IMR-90 (cell line): ENCODE measurements at regions not wholly inside any gene's neighbourhood (a gene's known extent, or its start where the extent isn't known, plus 50 kb on each side); places are given as distances from the start of the nearest gene placed in this dataset.

Experiments
- BHLHE40 ChIP-seq: fragments of 150-350 bp; IDR thresholded peaks from 2 replicates; pipeline ENCODE4 v1.6.1; 2016; ENCODE audit warnings: mild to moderate bottlenecking, low read depth, low read length
- CEBPB ChIP-seq: IDR thresholded peaks from 2 replicates; pipeline ENCODE4 v1.6.1; 2012; ENCODE audit warnings: low read depth, low read length, improper control_type of control experiment
- CHD1 ChIP-seq: IDR thresholded peaks from 2 replicates; pipeline ENCODE4 v1.6.1; 2012; ENCODE audit warnings: low read depth, low read length, improper control_type of control experiment
- CTCF ChIP-seq: conservative IDR thresholded peaks from 2 replicates; pipeline ENCODE4 v1.5.1; 2012; ENCODE audit warnings: mild to moderate bottlenecking, low read depth, low read length, improper control_type of control experiment
- ELK1 ChIP-seq: fragments of 150-350 bp; IDR thresholded peaks from 2 replicates; pipeline ENCODE4 v1.6.1; 2016; ENCODE audit warnings: low read depth, mild to moderate bottlenecking, low read length, moderate library complexity, borderline replicate concordance
- FOS ChIP-seq: fragments of 150-350 bp; IDR thresholded peaks from 2 replicates; pipeline ENCODE4 v1.6.1; 2016; ENCODE audit warnings: low read depth, low read length
- MAFK ChIP-seq: IDR thresholded peaks from 2 replicates; pipeline ENCODE4 v1.6.1; 2012; ENCODE audit warnings: low read depth, low read length, improper control_type of control experiment
- MAZ ChIP-seq: IDR thresholded peaks from 2 replicates; pipeline ENCODE4 v1.6.1; 2012; ENCODE audit warnings: low read depth, mild to moderate bottlenecking, low read length, improper control_type of control experiment, moderate library complexity, borderline replicate concordance
- MXI1 ChIP-seq: IDR thresholded peaks from 2 replicates; pipeline ENCODE4 v1.6.1; 2012; ENCODE audit warnings: low read depth, mild to moderate bottlenecking, low read length, moderate library complexity, borderline replicate concordance
- POLR2A ChIP-seq: IDR thresholded peaks from 2 replicates; pipeline ENCODE4 v1.6.1; 2012; ENCODE audit warnings: mild to moderate bottlenecking, low read depth, low read length
- RAD21 ChIP-seq: IDR thresholded peaks from 2 replicates; pipeline ENCODE4 v1.6.1; 2012; ENCODE audit warnings: low read length, improper control_type of control experiment
- RFX5 ChIP-seq: IDR thresholded peaks from 2 replicates; pipeline ENCODE4 v1.8.0; 2012; ENCODE audit warnings: low read depth, mild to moderate bottlenecking, low read length, moderate library complexity
- USF2 ChIP-seq: fragments of 150-350 bp; IDR thresholded peaks from 2 replicates; pipeline ENCODE4 v1.6.1; 2017; ENCODE audit warnings: mild to moderate bottlenecking, antibody characterized with exemption, low read length, low read depth

GRCh38 chr2:188734691-188735090 lies 239.5 kb upstream of the COL3A1 start:
- TF ChIP-seq CTCF (no peak), POLR2A (no peak), RFX5 (no peak), MAZ (no peak), BHLHE40 (no peak), CEBPB (no peak), MAFK (no peak), CHD1 (no peak), USF2 (no peak), RAD21 (no peak), MXI1 (no peak), ELK1 (no peak), FOS (no peak)
